MCF 10A (cell line): ENCODE measurements at regions not wholly inside any gene's neighbourhood (a gene's known extent, or its start where the extent isn't known, plus 50 kb on each side); places are given as distances from the start of the nearest gene placed in this dataset.
A peak's percentile ranks its signal among the peaks of the same experiment; 100 is the strongest.
"Not testable (repeated sequence)": the region's sequence is repeated elsewhere in the genome, so short reads cannot be mapped to it uniquely, and the experiment has no call there.

Experiments
- BruUV-seq: library from RNA; stranded (reverse); fragments of 400-500 nt; replicated peaks from 2 replicates; lab custom pipeline; 2021; lab: Mats Ljungman, UMichigan
- CTCF ChIA-PET: fragments of 300-600 bp; sonication (Branson Sonifier 250); formaldehyde crosslinking; extraction: SDS; loops from one replicate; lab custom pipeline; 2021; ENCODE audit warnings: antibody characterized with exemption, inconsistent platforms; lab: Yijun Ruan, JAX
- POLR2A ChIA-PET: fragments of 300-600, 350-650 bp; sonication (Branson Sonifier 250); formaldehyde crosslinking; extraction: SDS; loops from one replicate; lab custom pipeline; 2020; ENCODE audit warnings: antibody characterized with exemption, inconsistent platforms; lab: Yijun Ruan, JAX
- DNase-seq: peaks from one replicate; pipeline ENCODE4 v3.0.0-alpha.2; 2018; ENCODE audit not compliant: unreplicated experiment
- H3K27ac Mint-ChIP-seq: one replicate; pipeline ENCODE4 v1.8.0; 2022; ENCODE audit warnings: mild to moderate bottlenecking, low read depth, mixed read lengths; ENCODE audit not compliant: unreplicated experiment
- H3K27me3 Mint-ChIP-seq: one replicate; pipeline ENCODE4 v1.8.0; 2022; ENCODE audit warnings: mixed read lengths; ENCODE audit not compliant: insufficient read depth, unreplicated experiment
- H3K36me3 Mint-ChIP-seq: one replicate; pipeline ENCODE4 v1.8.0; 2022; ENCODE audit warnings: mild to moderate bottlenecking, moderate library complexity, mixed read lengths; ENCODE audit not compliant: insufficient read depth, unreplicated experiment
- H3K4me1 Mint-ChIP-seq: one replicate; pipeline ENCODE4 v1.8.0; 2022; ENCODE audit warnings: mixed read lengths; ENCODE audit not compliant: insufficient read depth, unreplicated experiment
- H3K4me3 Mint-ChIP-seq: one replicate; pipeline ENCODE4 v1.8.0; 2022; ENCODE audit warnings: mild to moderate bottlenecking, moderate library complexity, mixed read lengths; ENCODE audit not compliant: unreplicated experiment
- H3K9me3 Mint-ChIP-seq: one replicate; pipeline ENCODE4 v1.8.0; 2022; ENCODE audit warnings: mixed read lengths; ENCODE audit not compliant: unreplicated experiment
- intact Hi-C: fragments of 100-400 bp; cut with micrococcal nuclease; formaldehyde crosslinking; loops from 2 replicates; pipeline ENCODE4 v1.14.1; 2022
- TF ChIP-seq, protein P1 (sequence below): fragments of 200-600 bp; IDR thresholded peaks from one replicate; pipeline ENCODE4 v1.8.0; 2022; ENCODE audit warnings: antibody characterized with exemption, mild to moderate bottlenecking; ENCODE audit not compliant: unreplicated experiment

DNA sequence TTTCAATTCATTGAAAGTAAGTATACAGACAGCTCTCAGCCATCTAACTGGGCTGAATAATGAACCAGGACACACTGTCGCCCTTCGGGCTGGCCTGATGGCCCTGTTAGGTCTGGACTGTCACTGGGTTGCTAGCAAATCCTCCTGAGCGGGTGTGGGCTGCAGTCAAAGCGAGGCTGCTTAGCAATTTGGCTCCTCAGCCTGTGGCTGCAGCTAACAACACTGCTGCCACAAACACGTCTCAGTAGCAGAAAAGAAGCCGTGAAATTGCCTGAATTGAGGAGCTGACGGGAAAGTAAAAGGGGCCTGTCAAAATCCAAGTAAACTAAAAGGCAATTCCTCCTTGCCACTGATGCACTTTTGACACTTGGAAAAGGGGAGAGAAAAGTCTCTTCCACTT, 72.8 kb downstream of the SMIM20 start:
- Mint-ChIP-seq H3K27me3 (no peaks in the 10 kb centered on the region), H3K27ac (no peak overlapping the region), H3K4me3 (no peak overlapping the region), H3K9me3 (no peaks in the 10 kb centered on the region), H3K36me3 (no peaks in the 10 kb centered on the region), H3K4me1 (no peaks in the 10 kb centered on the region)
- TF ChIP-seq, protein P1, sequence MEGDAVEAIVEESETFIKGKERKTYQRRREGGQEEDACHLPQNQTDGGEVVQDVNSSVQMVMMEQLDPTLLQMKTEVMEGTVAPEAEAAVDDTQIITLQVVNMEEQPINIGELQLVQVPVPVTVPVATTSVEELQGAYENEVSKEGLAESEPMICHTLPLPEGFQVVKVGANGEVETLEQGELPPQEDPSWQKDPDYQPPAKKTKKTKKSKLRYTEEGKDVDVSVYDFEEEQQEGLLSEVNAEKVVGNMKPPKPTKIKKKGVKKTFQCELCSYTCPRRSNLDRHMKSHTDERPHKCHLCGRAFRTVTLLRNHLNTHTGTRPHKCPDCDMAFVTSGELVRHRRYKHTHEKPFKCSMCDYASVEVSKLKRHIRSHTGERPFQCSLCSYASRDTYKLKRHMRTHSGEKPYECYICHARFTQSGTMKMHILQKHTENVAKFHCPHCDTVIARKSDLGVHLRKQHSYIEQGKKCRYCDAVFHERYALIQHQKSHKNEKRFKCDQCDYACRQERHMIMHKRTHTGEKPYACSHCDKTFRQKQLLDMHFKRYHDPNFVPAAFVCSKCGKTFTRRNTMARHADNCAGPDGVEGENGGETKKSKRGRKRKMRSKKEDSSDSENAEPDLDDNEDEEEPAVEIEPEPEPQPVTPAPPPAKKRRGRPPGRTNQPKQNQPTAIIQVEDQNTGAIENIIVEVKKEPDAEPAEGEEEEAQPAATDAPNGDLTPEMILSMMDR, result no peak
- POLR2A ChIA-PET, result no interaction called here
- no TSS peak for BruUV-seq
- DNase-seq, result no peak
- intact Hi-C loops, result loop anchor here (5.0 to 10.0 kb wide), 3 partner anchors 95 to 738 kb away; no protein-coding TSS in a partner anchor
- CTCF ChIA-PET, result interaction anchor here (0.9 to 6.5 kb wide), 14 partner anchors 9 to 430 kb away, joined by 3 to 95 read pairs (median 6); no protein-coding TSS in a partner anchor

DNA sequence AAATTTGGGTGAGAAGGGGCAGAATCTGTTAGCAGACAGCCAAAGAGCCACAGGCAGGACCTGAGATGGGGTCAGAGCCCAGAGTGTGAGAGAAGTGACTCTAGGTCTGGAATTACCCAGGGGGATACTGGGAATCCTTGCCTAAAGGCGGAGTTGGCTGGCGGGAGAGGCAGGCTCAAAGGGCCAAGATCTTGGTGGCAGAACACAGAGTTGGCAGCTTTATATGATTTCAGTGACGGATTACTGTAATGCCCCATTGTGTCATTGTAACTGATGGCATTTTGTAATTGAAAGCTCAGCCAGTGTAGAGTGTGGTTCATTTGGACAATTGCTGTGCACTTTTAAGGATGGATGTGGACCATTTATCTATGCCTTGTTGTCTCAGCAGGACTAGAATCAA, 77.3 kb downstream of the SMIM20 start:
- Mint-ChIP-seq H3K4me3 (no peak overlapping the region), H3K36me3 (no peaks in the 10 kb centered on the region), H3K9me3 (no peaks in the 10 kb centered on the region), H3K4me1 (peaks cover 7% of the 10 kb centered on the region), H3K27me3 (no peaks in the 10 kb centered on the region), H3K27ac (no peak overlapping the region)
- DNase-seq, result no peak
- POLR2A ChIA-PET, result no interaction called here
- TF ChIP-seq, protein P1, result no peak
- BruUV-seq, result no TSS peak
- intact Hi-C loops, result no loop called here
- CTCF ChIA-PET, result no interaction called here

DNA sequence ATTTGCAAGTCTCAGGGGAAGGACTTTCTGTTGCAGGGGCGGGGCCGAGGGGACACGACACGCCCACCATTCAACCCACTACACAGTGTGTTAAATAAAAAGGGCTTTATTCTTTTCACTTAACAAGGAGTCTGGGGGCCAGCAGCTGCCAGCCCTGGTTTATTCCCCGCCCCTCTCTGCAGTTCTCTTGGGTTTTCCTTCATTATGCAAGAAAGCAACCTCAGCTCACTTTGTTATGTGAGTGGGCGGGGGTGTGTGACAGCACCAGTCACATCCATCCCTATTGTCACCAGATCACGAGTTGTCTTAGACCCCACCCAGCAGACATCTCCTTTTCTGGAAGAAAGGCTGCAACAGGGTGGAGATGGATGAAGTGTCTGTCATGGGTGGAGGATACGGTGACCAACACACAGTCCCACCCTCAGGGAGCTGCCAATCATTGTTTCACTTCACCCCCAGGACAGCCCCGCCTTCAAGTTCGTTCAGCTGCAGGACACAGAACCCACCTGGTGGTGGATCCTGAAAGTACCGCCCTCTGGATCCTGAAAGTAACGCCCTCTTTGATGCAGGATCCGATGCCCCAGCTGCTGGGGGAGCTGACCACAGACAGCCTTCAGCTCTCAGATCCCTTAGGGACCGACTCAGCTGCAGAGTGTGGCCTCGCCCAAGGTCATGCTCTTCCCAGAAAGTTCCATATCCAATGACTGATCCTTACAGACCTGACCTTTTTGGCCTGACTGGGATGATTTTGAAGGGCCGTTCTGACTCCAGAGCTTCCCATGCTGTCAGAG, 79.6 kb downstream of the SMIM20 start:
- TF ChIP-seq, protein P1, result peak; percentile 14
- ChIA-PET POLR2A (no interaction called here), CTCF (interaction anchor here (1.0 to 1.9 kb wide), 4 partner anchors 12 to 339 kb away, joined by 3 to 4 read pairs (median 4); no protein-coding TSS in a partner anchor)
- Mint-ChIP-seq H3K27me3 (no peaks in the 10 kb centered on the region), H3K27ac (no peak overlapping the region), H3K4me1 (peaks cover 7% of the 10 kb centered on the region), H3K36me3 (no peaks in the 10 kb centered on the region), H3K4me3 (no peak overlapping the region), H3K9me3 (no peaks in the 10 kb centered on the region)
- DNase-seq, result peak; percentile 17
- BruUV-seq, result no TSS peak
- intact Hi-C loops, result no loop called here

DNA sequence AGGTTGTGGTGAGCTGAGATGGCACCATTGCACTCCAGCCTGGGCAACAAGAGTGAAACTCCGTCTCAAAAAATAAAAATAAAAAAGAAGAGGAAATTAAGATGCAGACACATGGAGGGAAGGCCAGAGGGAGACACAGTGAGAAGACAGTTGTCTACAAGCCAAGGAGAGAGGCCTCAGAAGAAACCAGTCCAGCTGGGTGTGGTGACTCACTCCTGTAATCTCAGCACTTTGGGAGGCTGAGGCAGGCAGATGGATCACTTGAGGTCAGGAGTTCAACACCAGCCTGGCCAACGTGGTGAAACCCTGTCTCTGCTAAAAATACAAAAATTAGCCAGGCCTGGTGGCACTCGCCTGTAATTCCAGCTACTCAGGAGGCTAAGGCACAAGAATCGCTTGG, 80.6 kb downstream of the SMIM20 start:
- H3K27me3 Mint-ChIP-seq, H3K36me3 Mint-ChIP-seq, H3K9me3 Mint-ChIP-seq, POLR2A ChIA-PET, BruUV-seq, H3K4me3 Mint-ChIP-seq, H3K4me1 Mint-ChIP-seq, intact Hi-C loops, H3K27ac Mint-ChIP-seq: not testable (repeated sequence)
- CTCF ChIA-PET, result interaction anchor here (1.6 to 1.9 kb wide), 3 partner anchors 67 to 338 kb away, joined by 3 to 4 read pairs (median 4); no protein-coding TSS in a partner anchor
- DNase-seq, result peak; percentile 22
